H9 (cell line): ENCODE measurements at regions not wholly inside any gene's neighbourhood (a gene's known extent, or its start where the extent isn't known, plus 50 kb on each side); places are given as distances from the start of the nearest gene placed in this dataset.

Experiments used
- DNase-seq: peaks from one replicate; pipeline ENCODE4 v3.0.0-alpha.2; 2017
- H2AFZ ChIP-seq: one replicate; pipeline ENCODE4 v1.6.1; 2013; ENCODE audit warnings: mild to moderate bottlenecking, low read length, control low read depth, moderate library complexity
- H2AK5ac ChIP-seq: 2 replicates; pipeline ENCODE4 v1.6.1; 2013; ENCODE audit warnings: low read length, control low read depth, mixed read lengths; ENCODE audit not compliant: insufficient read length
- H2BK120ac ChIP-seq: one replicate; pipeline ENCODE4 v1.6.1; 2013; ENCODE audit warnings: low read depth, mild to moderate bottlenecking, low read length, control low read depth, inconsistent platforms; ENCODE audit not compliant: poor library complexity, severe bottlenecking
- H2BK12ac ChIP-seq: 2 replicates; pipeline ENCODE4 v1.6.1; 2013; ENCODE audit warnings: low read length, control low read depth, mixed read lengths, low read depth; ENCODE audit not compliant: insufficient read length
- H2BK15ac ChIP-seq: 2 replicates; pipeline ENCODE4 v1.6.1; 2013; ENCODE audit warnings: low read depth, low read length, control low read depth
- H2BK20ac ChIP-seq: one replicate; pipeline ENCODE4 v1.6.1; 2013; ENCODE audit warnings: low read depth, mild to moderate bottlenecking, low read length, control low read depth, inconsistent platforms; ENCODE audit not compliant: poor library complexity, severe bottlenecking
- H2BK5ac ChIP-seq: 2 replicates; pipeline ENCODE4 v1.6.1; 2013; ENCODE audit warnings: low read length, control low read depth, mixed read lengths; ENCODE audit not compliant: insufficient read length
- H3K14ac ChIP-seq: 2 replicates; pipeline ENCODE4 v1.6.1; 2013; ENCODE audit warnings: low read length, control low read depth; ENCODE audit not compliant: insufficient read depth
- H3K18ac ChIP-seq: 2 replicates; pipeline ENCODE4 v1.6.1; 2013; ENCODE audit warnings: low read depth, mild to moderate bottlenecking, mixed read lengths, low read length, control low read depth; ENCODE audit not compliant: insufficient read length
- H3K23ac ChIP-seq: 2 replicates; pipeline ENCODE4 v1.6.1; 2013; ENCODE audit warnings: low read length, control low read depth, mixed read lengths, low read depth; ENCODE audit not compliant: insufficient read length
- H3K23me2 ChIP-seq: 2 replicates; pipeline ENCODE4 v1.6.1; 2013; ENCODE audit warnings: low read depth, mild to moderate bottlenecking, mixed read lengths, low read length, control low read depth; ENCODE audit not compliant: insufficient read length, poor library complexity, severe bottlenecking
- H3K27ac ChIP-seq: 2 replicates; pipeline ENCODE4 v1.5.1; 2013; ENCODE audit warnings: low read length, control low read depth, mixed read lengths, low read depth; ENCODE audit not compliant: insufficient read length
- H3K27me3 ChIP-seq: 2 replicates; pipeline ENCODE4 v1.6.1; 2013; ENCODE audit warnings: low read length, control low read depth, inconsistent platforms; ENCODE audit not compliant: insufficient read depth
- H3K4ac ChIP-seq: 2 replicates; pipeline ENCODE4 v1.6.1; 2013; ENCODE audit warnings: low read depth, mild to moderate bottlenecking, control low read depth, inconsistent platforms, low read length, moderate library complexity
- H3K4me1 ChIP-seq: 2 replicates; pipeline ENCODE4 v1.6.1; 2013; ENCODE audit warnings: low read length, control low read depth, inconsistent platforms; ENCODE audit not compliant: insufficient read depth
- H3K4me2 ChIP-seq: 2 replicates; pipeline ENCODE4 v1.6.1; 2013; ENCODE audit warnings: low read length, control low read depth, mixed read lengths; ENCODE audit not compliant: insufficient read length, insufficient read depth
- H3K56ac ChIP-seq: 2 replicates; pipeline ENCODE4 v1.6.1; 2013; ENCODE audit warnings: low read depth, mild to moderate bottlenecking, mixed read lengths, low read length, control low read depth; ENCODE audit not compliant: insufficient read length
- H3K79me1 ChIP-seq: 2 replicates; pipeline ENCODE4 v1.6.1; 2013; ENCODE audit warnings: low read depth, mild to moderate bottlenecking, moderate library complexity, low read length, control low read depth, inconsistent platforms; ENCODE audit not compliant: insufficient read depth, poor library complexity, severe bottlenecking
- H3K79me2 ChIP-seq: 2 replicates; pipeline ENCODE4 v1.6.1; 2013; ENCODE audit warnings: low read length, control low read depth, inconsistent platforms; ENCODE audit not compliant: insufficient read depth
- H3K9ac ChIP-seq: 2 replicates; pipeline ENCODE4 v1.6.1; 2013; ENCODE audit warnings: low read length, control low read depth, mixed read lengths; ENCODE audit not compliant: insufficient read length; ENCODE audit errors: extremely low read depth
- H3K9me3 ChIP-seq: one replicate; pipeline ENCODE4 v1.6.1; 2013; ENCODE audit warnings: low read depth, low read length, inconsistent platforms; ENCODE audit not compliant: control insufficient read depth
- H3T11ph ChIP-seq: one replicate; pipeline ENCODE4 v1.6.1; 2013; ENCODE audit warnings: mild to moderate bottlenecking, low read length, control low read depth, inconsistent platforms
- H4K20me1 ChIP-seq: one replicate; pipeline ENCODE4 v1.6.1; 2013; ENCODE audit not compliant: control insufficient read depth, insufficient read length, insufficient read depth
- H4K5ac ChIP-seq: 2 replicates; pipeline ENCODE4 v1.6.1; 2013; ENCODE audit warnings: low read depth, mild to moderate bottlenecking, mixed read lengths, low read length, control low read depth; ENCODE audit not compliant: insufficient read length
- H4K8ac ChIP-seq: replicated peaks from 2 replicates; pipeline ENCODE4 v1.6.1; 2013; ENCODE audit warnings: low read length, control low read depth, mixed read lengths, low read depth; ENCODE audit not compliant: insufficient read length
- H4K91ac ChIP-seq: 2 replicates; pipeline ENCODE4 v1.6.1; 2013; ENCODE audit warnings: low read depth, mild to moderate bottlenecking, moderate library complexity, mixed read lengths, low read length, control low read depth; ENCODE audit not compliant: insufficient read length
- H3K27ac Mint-ChIP-seq, 3 experiments: 2 replicates in 2 of 3; 3 replicates in 1 of 3; pipeline ENCODE4 v1.8.0; 2020 to 2021; ENCODE audit warnings: mixed read lengths in 3 of 3, mild to moderate bottlenecking in 1 of 3, moderate library complexity in 1 of 3
- H3K27me3 Mint-ChIP-seq: 2 replicates; pipeline ENCODE4 v1.8.0; 2021; ENCODE audit warnings: low read depth, mild to moderate bottlenecking, moderate library complexity, mixed read lengths
- H3K36me3 Mint-ChIP-seq, 3 experiments: 2 replicates in 2 of 3; 3 replicates in 1 of 3; pipeline ENCODE4 v1.8.0; 2020 to 2021; ENCODE audit warnings: low read depth in 3 of 3, mixed read lengths in 3 of 3; ENCODE audit not compliant: insufficient read depth in 1 of 3
- H3K4me1 Mint-ChIP-seq, 2 experiments: 2 replicates each; pipeline ENCODE4 v1.8.0; 2020; ENCODE audit warnings: mixed read lengths in 2 of 2
- H3K4me3 Mint-ChIP-seq, 2 experiments: 2 replicates in 1 of 2; 3 replicates in 1 of 2; pipeline ENCODE4 v1.8.0; 2020 to 2021; ENCODE audit warnings: mild to moderate bottlenecking in 2 of 2, mixed read lengths in 2 of 2, moderate library complexity in 1 of 2
- H3K9me3 Mint-ChIP-seq, 2 experiments: 2 replicates in 1 of 2; 3 replicates in 1 of 2; pipeline ENCODE4 v1.8.0; 2020; ENCODE audit warnings: mild to moderate bottlenecking in 2 of 2, mixed read lengths in 2 of 2, moderate library complexity in 1 of 2
- CTCF ChIP-seq: fragments of 200-600 bp; sonication (generic); conservative IDR thresholded peaks from 3 replicates; pipeline ENCODE4 v1.8.0; 2021; ENCODE audit warnings: antibody characterized with exemption, mild to moderate bottlenecking
- WGBS: extraction: QIAGEN DNeasy Blood & Tissue Kit; methylation state at CpG from one replicate; pipeline ENCODE4 v1.1.7; 2013; ENCODE audit warnings: missing lambda C conversion rate, low lambda C conversion rate, mixed read lengths; ENCODE audit not compliant: insufficient read length; ENCODE audit errors: extremely low coverage; 5-methylcytosine and 5-hydroxymethylcytosine counted together

- Histone ChIP-seq H2BK20ac (no peak overlapping the region), H2AFZ (no peak overlapping the region), H2BK120ac (no peak overlapping the region), H3K14ac (no peak overlapping the region), H4K91ac (no peak overlapping the region), H3K23ac (no peak overlapping the region), H2BK12ac (no peak overlapping the region), H3K23me2 (no peaks in the 10 kb centered on the region), H3K27me3 (no peaks in the 10 kb centered on the region), H3K79me1 (no peaks in the 10 kb centered on the region), H4K8ac (no peak overlapping the region), H2BK15ac (no peak overlapping the region), H2BK5ac (no peak overlapping the region), H3K9ac (no peak overlapping the region), H3K4me2 (no peak overlapping the region), H3K9me3 (no peaks in the 10 kb centered on the region), H3K4ac (no peak overlapping the region), H2AK5ac (no peak overlapping the region), H3K27ac (no peak overlapping the region), H4K20me1 (no peaks in the 10 kb centered on the region), H3K79me2 (no peaks in the 10 kb centered on the region), H3K18ac (no peak overlapping the region), H3K4me1 (no peaks in the 10 kb centered on the region), H4K5ac (no peak overlapping the region), H3T11ph (no peak overlapping the region), H3K56ac (no peak overlapping the region)
- Mint-ChIP-seq H3K9me3 (peaks cover 23 to 30% of the 10 kb centered on the region in 2 experiments), H3K27ac (no peak overlapping the region), H3K4me3 (no peak overlapping the region), H3K4me1 (peaks cover 0 to 5% of the 10 kb centered on the region in 2 experiments; a peak in 1 of 4 replicates), H3K36me3 (peaks cover 10 to 23% (median 11%) of the 10 kb centered on the region in 3 experiments), H3K27me3 (peaks cover 8% of the 10 kb centered on the region)
- no peak for DNase-seq
- TF ChIP-seq CTCF: no peak
- no CpG with 5 or more reads among the region's 4 CpGs for WGBS
Measured at GRCh38 chr22:34017205-34017604, 96.9 kb upstream of the LARGE1 start.
